Stimulated activated naive CD8-positive, alpha-beta T cell treated with anti-CD3 and anti-CD28 coated beads, Interleukin-15, Interleukin-2, amounts not matched to agents 100 U/mL and 50 U/mL, for 24 hours (primary cell): ENCODE measurements at regions not wholly inside any gene's neighbourhood (a gene's known extent, or its start where the extent isn't known, plus 50 kb on each side); places are given as distances from the start of the nearest gene placed in this dataset.
"Not testable (repeated sequence)": the region's sequence is repeated elsewhere in the genome, so short reads cannot be mapped to it uniquely, and the experiment has no call there.

ENCODE experiments used
- ATAC-seq: fragments of 150-1000 bp; cut with Tn5 transposase; one replicate; pipeline ENCODE4 v1.10.0; 2021
- DNase-seq: peaks from one replicate; pipeline ENCODE4 v3.0.0; 2021

GRCh38 chr2:78839259-78839658, 186.2 kb upstream of the REG3G start:
- DNase-seq = no peak
- no peak for ATAC-seq

GRCh38 chr2:78840311-78840710, 185.2 kb upstream of the REG3G start:
- not testable (repeated sequence) for ATAC-seq, DNase-seq

DNA sequence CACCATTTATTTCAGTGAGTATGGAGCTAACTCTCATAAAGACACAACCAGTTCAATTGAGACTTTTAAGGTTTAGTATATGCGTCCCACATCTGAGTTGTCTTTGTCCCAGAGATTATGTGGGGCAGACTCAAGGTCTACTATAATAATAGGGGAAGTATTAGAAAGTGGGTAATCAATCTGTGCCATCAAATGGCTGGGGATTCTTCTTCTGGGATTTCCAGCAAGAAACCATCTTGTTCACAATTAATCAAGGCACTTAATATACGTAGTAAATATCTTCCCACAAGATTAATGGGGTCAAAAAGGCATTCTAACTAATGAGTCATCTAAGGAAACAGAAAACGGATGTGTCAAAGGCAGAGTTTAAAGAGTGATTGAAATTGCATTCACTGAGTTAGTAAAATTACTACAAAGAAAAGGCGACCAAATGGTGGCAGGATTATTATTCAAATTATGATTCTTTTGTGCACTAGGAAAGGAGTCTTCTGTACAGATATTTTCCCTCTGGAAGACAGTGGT, 179.8 kb upstream of the REG3G start:
- ATAC-seq (no peak), DNase-seq (no peak)

DNA sequence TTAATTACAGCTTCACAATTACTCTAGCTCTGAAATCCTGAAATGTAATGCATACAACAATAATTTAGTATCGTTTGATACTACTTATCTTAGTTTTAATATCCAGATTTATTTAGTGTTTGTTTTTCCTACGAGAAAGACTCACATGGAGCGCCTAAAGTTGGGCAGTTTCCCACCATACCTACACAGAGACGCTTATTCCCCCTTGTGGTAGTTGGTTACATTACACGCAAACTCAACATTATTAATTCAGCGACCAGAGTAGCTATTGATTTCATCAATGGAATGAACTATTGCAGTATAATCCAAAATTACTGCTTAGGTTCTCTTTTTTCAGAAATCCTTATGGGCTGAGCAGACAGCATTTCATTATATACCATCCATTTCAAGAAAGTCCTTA, 164.0 kb upstream of the REG3G start:
- no peak for ATAC-seq

GRCh38 chr2:78864205-78864604, 161.3 kb upstream of the REG3G start:
- no peak for ATAC-seq
- no peak for DNase-seq

More for the DNA sequence above, 164.0 kb upstream of the REG3G start:
- DNase-seq = no peak

DNA sequence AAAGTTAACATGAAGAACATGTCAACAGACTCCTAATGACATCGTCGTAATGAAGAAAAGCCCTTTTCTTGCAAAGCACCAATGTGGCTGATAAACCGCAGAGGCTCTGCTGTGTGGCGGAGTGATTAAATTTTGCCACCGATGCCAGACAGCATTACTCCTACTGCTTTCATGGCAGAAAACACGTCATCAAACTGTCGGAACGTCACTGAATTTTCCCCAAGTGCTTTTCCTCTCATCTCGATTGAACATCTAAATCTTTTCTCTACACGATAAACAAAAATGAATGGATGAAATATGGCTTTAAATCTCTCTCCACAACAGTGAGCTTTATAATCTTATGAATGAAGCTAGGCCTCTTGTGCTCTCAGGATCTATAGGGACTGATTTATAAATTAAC, 159.8 kb upstream of the REG3G start:
- no peak for DNase-seq
- no peak for ATAC-seq

GRCh38 chr2:78870343-78870967, 155.0 kb upstream of the REG3G start:
- DNase-seq = no peak
- ATAC-seq = no peak

GRCh38 chr2:78873526-78873925, 152.0 kb upstream of the REG3G start:
- ATAC-seq (no peak), DNase-seq (no peak)

DNA sequence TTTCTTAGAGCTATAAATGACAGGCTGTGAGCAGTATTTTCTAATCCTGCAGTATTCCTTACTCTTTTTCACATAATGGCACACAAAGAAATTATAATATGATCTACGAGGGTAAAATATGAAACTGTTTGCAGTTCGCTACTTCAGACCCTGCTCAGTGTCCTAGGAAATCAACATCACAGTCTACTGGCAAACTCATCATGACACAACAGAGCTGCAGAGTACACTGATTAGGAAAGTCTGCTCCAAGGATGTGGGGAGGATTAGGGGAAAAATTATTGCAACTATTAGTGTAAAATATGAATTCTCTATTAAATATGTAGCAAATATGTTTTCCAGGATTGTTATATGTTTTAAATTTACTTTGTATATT, 149.2 kb upstream of the REG3G start:
- ATAC-seq (no peak), DNase-seq (no peak)

DNA sequence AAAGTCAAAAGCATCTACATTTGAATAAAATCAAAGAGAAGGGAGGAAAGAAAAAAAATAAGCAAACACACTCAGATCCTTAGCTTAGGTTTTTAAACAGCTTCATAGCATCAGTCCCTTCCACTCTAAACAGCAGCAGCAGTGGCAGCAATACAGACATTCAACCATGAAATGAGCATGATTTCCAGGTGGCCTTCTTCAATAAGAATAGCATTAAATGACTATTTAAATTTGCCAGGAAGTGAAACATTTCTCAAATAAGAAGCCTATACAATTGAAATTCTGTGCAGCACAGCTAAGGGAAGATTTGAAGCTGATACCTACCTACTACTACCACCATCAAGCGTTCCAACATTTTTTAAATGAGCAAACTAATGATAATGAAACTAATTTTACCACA, 138.1 kb upstream of the REG3G start:
- DNase-seq (no peak), ATAC-seq (no peak)

- no peak for ATAC-seq
Measured at GRCh38 chr2:78890935-78891334, 134.6 kb upstream of the REG3G start.

GRCh38 chr2:78892295-78892694, 133.2 kb upstream of the REG3G start:
- no peak for ATAC-seq
- DNase-seq = no peak

More at GRCh38 chr2:78890935-78891334, 134.6 kb upstream of the REG3G start:
- DNase-seq = no peak

- DNase-seq (no peak), ATAC-seq (no peak)
Measured at GRCh38 chr2:78895022-78895421, 130.5 kb upstream of the REG3G start.

DNA sequence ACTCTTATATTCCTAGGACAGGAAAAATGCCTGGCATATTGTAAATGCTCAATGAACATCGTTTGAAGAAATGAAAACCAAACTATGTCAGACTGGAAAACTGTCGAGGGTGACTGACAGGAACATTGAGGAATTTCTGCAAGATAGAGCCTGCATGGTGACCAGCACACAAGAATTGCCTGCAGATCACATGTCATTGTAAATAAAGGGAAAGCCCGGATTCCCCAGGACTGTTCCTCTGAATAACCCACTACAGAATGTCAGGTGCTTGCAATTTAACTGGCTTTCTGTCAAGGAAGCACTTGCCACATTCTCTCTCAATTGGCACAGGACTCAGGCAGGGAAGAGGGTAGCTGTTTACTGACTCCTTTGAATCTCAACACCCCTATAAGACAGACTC, 129.0 kb upstream of the REG3G start:
- DNase-seq (no peak), ATAC-seq (no peak)

GRCh38 chr2:78907089-78907488, 118.4 kb upstream of the REG3G start:
- DNase-seq (no peak), ATAC-seq (no peak)

DNA sequence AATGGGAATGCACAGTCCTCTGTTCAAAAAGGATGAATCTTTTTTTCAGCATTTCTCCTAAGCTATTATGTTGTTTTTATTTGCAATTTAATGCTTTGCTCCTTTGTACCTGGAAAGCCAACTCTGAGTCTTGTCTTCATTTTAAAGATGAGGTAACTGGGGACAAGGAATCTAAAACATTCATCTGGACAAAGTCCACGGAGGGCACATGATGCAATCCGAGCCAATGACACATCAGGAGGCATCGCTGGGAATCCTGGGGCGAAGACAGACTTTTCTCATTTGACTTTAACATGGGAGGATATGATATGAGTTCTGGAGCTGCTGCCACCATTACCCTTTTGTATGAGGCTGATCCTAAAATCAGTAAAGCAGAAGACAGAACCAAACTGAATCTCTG, 116.5 kb upstream of the REG3G start:
- ATAC-seq (no peak), DNase-seq (no peak)

DNA sequence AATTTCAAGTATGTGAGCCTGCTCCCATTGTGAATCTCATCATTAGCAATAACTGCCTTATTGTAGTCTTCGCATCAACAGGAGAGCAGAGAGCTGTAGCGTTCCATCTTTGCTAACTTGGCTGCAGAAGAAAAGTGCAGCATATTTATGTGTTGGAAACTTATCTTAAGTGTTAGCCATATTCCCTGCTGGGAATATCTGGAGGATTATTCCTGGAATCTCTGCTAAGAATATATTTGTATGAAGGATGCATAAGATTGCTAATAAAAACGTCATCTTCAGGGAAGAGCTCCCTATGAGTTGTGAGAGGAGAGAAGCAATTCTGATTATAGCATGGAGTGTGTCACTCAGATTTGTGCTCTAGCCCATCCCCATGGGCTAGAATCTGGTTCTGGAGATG, 115.1 kb upstream of the REG3G start:
- DNase-seq (no peak), ATAC-seq (no peak)

- ATAC-seq (no peak), DNase-seq (no peak)
Measured at GRCh38 chr2:78913257-78913656, 112.2 kb upstream of the REG3G start.

- ATAC-seq (no peak), DNase-seq (no peak)
Measured at GRCh38 chr2:78925258-78925657, 100.2 kb upstream of the REG3G start.

GRCh38 chr2:78928502-78928901, 97.0 kb upstream of the REG3G start:
- no peak for ATAC-seq
- DNase-seq = no peak

DNA sequence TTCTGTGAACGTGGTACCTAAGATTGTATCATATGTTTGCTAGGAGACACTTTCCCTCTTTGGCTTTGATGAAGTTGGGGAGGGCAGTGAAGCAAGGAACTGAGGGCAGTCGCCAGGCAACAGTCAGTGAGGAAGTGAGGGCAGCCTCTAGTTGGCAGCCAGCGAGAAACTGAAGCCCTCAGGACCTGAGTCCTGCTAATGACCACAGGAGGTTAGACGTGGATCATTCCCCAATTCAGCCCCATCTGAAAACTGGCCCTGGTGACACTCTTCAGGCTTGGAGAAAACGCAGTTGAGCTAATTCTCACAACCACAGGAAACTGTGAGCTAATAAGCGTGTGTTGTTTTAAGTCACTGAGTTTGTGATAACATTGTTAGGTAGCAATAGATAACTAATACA, 84.5 kb upstream of the REG3G start:
- ATAC-seq = no peak
- DNase-seq = no peak

DNA sequence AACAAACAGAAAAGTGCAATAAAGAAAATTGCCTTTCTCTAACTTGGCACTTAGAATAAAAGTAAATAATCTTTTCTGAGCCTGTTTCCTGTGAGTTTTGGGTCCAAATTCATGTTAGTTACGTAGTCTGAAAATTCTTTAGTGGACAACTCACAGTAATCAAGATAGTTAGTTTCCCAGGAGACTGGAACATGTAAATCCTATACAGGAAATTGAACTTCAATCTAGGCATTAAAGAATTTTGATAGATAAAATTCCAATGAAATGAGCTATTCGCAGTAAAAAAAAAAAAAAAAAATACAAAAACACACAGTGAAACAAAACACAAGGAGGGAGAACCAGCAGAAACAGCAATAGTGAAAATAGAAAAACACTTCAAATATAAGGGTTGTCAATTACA, 83.8 kb upstream of the REG3G start:
- DNase-seq = no peak
- no peak for ATAC-seq

GRCh38 chr2:78963881-78964280, 61.6 kb upstream of the REG3G start:
- ATAC-seq (no peak), DNase-seq (no peak)

GRCh38 chr2:78967294-78967693, 58.2 kb upstream of the REG3G start:
- DNase-seq (no peak), ATAC-seq (no peak)

- ATAC-seq = no peak
- DNase-seq = no peak
Measured at GRCh38 chr2:78973630-78974029, 51.9 kb upstream of the REG3G start.
